ENCODE measurements at regions not wholly inside any gene's neighbourhood (a gene's known extent, or its start where the extent isn't known, plus 50 kb on each side); places are given as distances from the start of the nearest gene placed in this dataset.
"Not testable (repeated sequence)": the region's sequence is repeated elsewhere in the genome, so short reads cannot be mapped to it uniquely, and the experiment has no call there.

GRCh38 chrX:111041018-111041462 is 55.0 kb upstream of the PAK3 start:
- DNase-seq (ENCODE audit: low spot score), result peak; percentile 86

GRCh38 chrX:111040377-111041017 is 55.5 kb upstream of the PAK3 start:
- peak; percentile 9 for DNase-seq (ENCODE audit: low spot score)

GRCh38 chrX:111039606-111040005 is 56.4 kb upstream of the PAK3 start:
- no peak for DNase-seq (ENCODE audit: low spot score)

GRCh38 chrX:111035991-111036390 is 60.0 kb upstream of the PAK3 start:
- no peak for DNase-seq (ENCODE audit: low spot score)

- DNase-seq (ENCODE audit: low spot score), result peak; percentile 57
Observed at GRCh38 chrX:111035256-111035655, 60.7 kb upstream of the PAK3 start.

- not testable (repeated sequence) for DNase-seq (ENCODE audit: low spot score)
Observed at GRCh38 chrX:111022998-111023397, 73.0 kb upstream of the PAK3 start.

GRCh38 chrX:111020283-111020682 is 75.7 kb upstream of the PAK3 start:
- no peak for DNase-seq (ENCODE audit: low spot score)

GRCh38 chrX:111013778-111014455 is 82.1 kb upstream of the PAK3 start:
- no peak for DNase-seq (ENCODE audit: low spot score)

- DNase-seq (ENCODE audit: low spot score), result no peak
Observed at GRCh38 chrX:111010111-111010510, 85.9 kb upstream of the PAK3 start.

GRCh38 chrX:111009256-111009655 is 86.7 kb upstream of the PAK3 start:
- DNase-seq (ENCODE audit: low spot score), result no peak

GRCh38 chrX:111008126-111008525 is 87.9 kb upstream of the PAK3 start:
- no peak for DNase-seq (ENCODE audit: low spot score)

- DNase-seq (ENCODE audit: low spot score), result no peak
Observed at GRCh38 chrX:111007238-111007637, 88.8 kb upstream of the PAK3 start.

- DNase-seq (ENCODE audit: low spot score), result no peak
Observed at GRCh38 chrX:111006116-111006515, 89.9 kb upstream of the PAK3 start.

GRCh38 chrX:111005166-111005565 is 90.8 kb upstream of the PAK3 start:
- no peak for DNase-seq (ENCODE audit: low spot score)

- DNase-seq (ENCODE audit: low spot score), result no peak
Observed at GRCh38 chrX:111003118-111003517, 92.9 kb upstream of the PAK3 start.

- peak; percentile 6 for DNase-seq (ENCODE audit: low spot score)
Observed at GRCh38 chrX:110992611-110993010, 103.4 kb upstream of the PAK3 start.

GRCh38 chrX:110989869-110990268 is 106.1 kb upstream of the PAK3 start:
- DNase-seq (ENCODE audit: low spot score), result no peak

GRCh38 chrX:110989447-110989846 is 106.5 kb upstream of the PAK3 start:
- no peak for DNase-seq (ENCODE audit: low spot score)

GRCh38 chrX:110987292-110987691 is 108.7 kb upstream of the PAK3 start:
- no peak for DNase-seq (ENCODE audit: low spot score)

- DNase-seq (ENCODE audit: low spot score), result no peak
Observed at GRCh38 chrX:110985470-110985869, 110.5 kb upstream of the PAK3 start.

GRCh38 chrX:110983024-110983423 is 113.0 kb upstream of the PAK3 start:
- DNase-seq (ENCODE audit: low spot score), result no peak

GRCh38 chrX:110966839-110967238 is 129.2 kb upstream of the PAK3 start:
- DNase-seq (ENCODE audit: low spot score), result no peak

GRCh38 chrX:110966091-110966454 is 129.9 kb upstream of the PAK3 start:
- DNase-seq (ENCODE audit: low spot score), result no peak

Data from H4 (cell line).